ENCODE measurements at regions not wholly inside any gene's neighbourhood (a gene's known extent, or its start where the extent isn't known, plus 50 kb on each side); places are given as distances from the start of the nearest gene placed in this dataset.

DNA sequence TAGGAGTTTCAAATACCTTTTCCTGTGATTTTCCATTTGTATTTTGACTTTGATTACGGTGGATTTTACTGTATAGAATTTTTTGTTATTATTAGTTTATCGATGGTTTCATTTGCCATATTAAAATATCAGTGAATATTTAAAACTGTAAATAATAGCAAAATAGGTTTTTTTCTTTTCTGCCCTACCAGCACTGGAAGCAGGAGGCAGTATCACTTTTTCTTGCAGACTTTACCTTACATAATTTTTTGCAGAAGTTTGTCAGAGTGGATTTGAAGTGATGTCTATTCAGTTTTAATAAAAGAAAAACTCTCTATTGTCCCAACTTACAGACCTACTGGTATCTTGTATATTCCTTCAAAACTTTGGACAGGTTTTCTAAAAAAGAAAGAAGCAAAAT lies 213.6 kb downstream of the CENPF start:
- TF ChIP-seq, protein P1, sequence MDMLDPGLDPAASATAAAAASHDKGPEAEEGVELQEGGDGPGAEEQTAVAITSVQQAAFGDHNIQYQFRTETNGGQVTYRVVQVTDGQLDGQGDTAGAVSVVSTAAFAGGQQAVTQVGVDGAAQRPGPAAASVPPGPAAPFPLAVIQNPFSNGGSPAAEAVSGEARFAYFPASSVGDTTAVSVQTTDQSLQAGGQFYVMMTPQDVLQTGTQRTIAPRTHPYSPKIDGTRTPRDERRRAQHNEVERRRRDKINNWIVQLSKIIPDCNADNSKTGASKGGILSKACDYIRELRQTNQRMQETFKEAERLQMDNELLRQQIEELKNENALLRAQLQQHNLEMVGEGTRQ (IDR thresholded peaks at IDR 0.05; ENCODE audit: borderline replicate concordance, low read depth, low read length), result no peak
- TF ChIP-seq, protein P2, sequence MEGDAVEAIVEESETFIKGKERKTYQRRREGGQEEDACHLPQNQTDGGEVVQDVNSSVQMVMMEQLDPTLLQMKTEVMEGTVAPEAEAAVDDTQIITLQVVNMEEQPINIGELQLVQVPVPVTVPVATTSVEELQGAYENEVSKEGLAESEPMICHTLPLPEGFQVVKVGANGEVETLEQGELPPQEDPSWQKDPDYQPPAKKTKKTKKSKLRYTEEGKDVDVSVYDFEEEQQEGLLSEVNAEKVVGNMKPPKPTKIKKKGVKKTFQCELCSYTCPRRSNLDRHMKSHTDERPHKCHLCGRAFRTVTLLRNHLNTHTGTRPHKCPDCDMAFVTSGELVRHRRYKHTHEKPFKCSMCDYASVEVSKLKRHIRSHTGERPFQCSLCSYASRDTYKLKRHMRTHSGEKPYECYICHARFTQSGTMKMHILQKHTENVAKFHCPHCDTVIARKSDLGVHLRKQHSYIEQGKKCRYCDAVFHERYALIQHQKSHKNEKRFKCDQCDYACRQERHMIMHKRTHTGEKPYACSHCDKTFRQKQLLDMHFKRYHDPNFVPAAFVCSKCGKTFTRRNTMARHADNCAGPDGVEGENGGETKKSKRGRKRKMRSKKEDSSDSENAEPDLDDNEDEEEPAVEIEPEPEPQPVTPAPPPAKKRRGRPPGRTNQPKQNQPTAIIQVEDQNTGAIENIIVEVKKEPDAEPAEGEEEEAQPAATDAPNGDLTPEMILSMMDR (IDR thresholded peaks at IDR 0.05), result peak; percentile 27; the same call in 1 of the 2 replicates
- TF ChIP-seq POLR2AphosphoS5 (IDR thresholded peaks at IDR 0.05; ENCODE audit: low read depth, low read length), result no peak
- TF ChIP-seq FOXM1 (IDR thresholded peaks at IDR 0.05; ENCODE audit: low read depth), result no peak
- TF ChIP-seq EZH2phosphoT487 (IDR thresholded peaks at IDR 0.05; ENCODE audit: borderline replicate concordance, low read depth), result no peak
- no peak for TF ChIP-seq TAF1 (IDR thresholded peaks at IDR 0.05; ENCODE audit: borderline replicate concordance, low read depth, low read length)
- TF ChIP-seq, protein P3, sequence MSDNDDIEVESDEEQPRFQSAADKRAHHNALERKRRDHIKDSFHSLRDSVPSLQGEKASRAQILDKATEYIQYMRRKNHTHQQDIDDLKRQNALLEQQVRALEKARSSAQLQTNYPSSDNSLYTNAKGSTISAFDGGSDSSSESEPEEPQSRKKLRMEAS (IDR thresholded peaks at IDR 0.05; ENCODE audit: low read depth), result no peak
- no peak for TF ChIP-seq SIN3A (IDR thresholded peaks at IDR 0.05; ENCODE audit: borderline replicate concordance, low read depth, low read length)
- no peak for TF ChIP-seq SMC3 (IDR thresholded peaks at IDR 0.05; ENCODE audit: low read depth, low read length)
- no peak for TF ChIP-seq NFIC (IDR thresholded peaks at IDR 0.05; ENCODE audit: borderline replicate concordance)
- TF ChIP-seq EP300 (IDR thresholded peaks at IDR 0.05; ENCODE audit: borderline replicate concordance in 1 of 2, low read depth in 1 of 2, low read length in 1 of 2), result no peak
- no peak for TF ChIP-seq NRF1 (IDR thresholded peaks at IDR 0.05; ENCODE audit: low read depth, low read length)
- TF ChIP-seq, protein P4, sequence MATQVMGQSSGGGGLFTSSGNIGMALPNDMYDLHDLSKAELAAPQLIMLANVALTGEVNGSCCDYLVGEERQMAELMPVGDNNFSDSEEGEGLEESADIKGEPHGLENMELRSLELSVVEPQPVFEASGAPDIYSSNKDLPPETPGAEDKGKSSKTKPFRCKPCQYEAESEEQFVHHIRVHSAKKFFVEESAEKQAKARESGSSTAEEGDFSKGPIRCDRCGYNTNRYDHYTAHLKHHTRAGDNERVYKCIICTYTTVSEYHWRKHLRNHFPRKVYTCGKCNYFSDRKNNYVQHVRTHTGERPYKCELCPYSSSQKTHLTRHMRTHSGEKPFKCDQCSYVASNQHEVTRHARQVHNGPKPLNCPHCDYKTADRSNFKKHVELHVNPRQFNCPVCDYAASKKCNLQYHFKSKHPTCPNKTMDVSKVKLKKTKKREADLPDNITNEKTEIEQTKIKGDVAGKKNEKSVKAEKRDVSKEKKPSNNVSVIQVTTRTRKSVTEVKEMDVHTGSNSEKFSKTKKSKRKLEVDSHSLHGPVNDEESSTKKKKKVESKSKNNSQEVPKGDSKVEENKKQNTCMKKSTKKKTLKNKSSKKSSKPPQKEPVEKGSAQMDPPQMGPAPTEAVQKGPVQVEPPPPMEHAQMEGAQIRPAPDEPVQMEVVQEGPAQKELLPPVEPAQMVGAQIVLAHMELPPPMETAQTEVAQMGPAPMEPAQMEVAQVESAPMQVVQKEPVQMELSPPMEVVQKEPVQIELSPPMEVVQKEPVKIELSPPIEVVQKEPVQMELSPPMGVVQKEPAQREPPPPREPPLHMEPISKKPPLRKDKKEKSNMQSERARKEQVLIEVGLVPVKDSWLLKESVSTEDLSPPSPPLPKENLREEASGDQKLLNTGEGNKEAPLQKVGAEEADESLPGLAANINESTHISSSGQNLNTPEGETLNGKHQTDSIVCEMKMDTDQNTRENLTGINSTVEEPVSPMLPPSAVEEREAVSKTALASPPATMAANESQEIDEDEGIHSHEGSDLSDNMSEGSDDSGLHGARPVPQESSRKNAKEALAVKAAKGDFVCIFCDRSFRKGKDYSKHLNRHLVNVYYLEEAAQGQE (IDR thresholded peaks at IDR 0.05; ENCODE audit: low read depth, low read length), result no peak

All from SK-N-SH (cell line).